ENCODE measurements at regions not wholly inside any gene's neighbourhood (a gene's known extent, or its start where the extent isn't known, plus 50 kb on each side); places are given as distances from the start of the nearest gene placed in this dataset.

DNA sequence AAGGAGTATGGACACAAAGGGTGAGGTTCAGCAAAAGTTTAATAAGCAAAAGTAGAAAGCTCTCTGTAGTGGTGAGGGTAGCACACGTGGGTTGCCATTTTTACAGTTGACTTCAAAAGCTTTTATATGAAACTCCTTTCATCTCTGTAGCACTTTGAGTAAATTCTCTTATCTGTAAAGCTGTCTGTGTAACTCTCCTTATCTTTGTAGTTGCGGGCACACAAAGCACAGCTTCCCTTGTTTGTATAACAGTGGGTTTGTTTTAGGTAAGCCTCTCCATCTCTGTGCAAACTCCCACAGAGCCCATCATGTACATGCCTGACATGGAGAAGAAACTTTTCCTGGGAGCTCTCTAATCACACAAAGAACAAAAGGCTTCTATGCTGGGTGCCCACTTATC lies 325.9 kb upstream of the PABPC5 start (continued):
- TF ChIP-seq, protein P1, sequence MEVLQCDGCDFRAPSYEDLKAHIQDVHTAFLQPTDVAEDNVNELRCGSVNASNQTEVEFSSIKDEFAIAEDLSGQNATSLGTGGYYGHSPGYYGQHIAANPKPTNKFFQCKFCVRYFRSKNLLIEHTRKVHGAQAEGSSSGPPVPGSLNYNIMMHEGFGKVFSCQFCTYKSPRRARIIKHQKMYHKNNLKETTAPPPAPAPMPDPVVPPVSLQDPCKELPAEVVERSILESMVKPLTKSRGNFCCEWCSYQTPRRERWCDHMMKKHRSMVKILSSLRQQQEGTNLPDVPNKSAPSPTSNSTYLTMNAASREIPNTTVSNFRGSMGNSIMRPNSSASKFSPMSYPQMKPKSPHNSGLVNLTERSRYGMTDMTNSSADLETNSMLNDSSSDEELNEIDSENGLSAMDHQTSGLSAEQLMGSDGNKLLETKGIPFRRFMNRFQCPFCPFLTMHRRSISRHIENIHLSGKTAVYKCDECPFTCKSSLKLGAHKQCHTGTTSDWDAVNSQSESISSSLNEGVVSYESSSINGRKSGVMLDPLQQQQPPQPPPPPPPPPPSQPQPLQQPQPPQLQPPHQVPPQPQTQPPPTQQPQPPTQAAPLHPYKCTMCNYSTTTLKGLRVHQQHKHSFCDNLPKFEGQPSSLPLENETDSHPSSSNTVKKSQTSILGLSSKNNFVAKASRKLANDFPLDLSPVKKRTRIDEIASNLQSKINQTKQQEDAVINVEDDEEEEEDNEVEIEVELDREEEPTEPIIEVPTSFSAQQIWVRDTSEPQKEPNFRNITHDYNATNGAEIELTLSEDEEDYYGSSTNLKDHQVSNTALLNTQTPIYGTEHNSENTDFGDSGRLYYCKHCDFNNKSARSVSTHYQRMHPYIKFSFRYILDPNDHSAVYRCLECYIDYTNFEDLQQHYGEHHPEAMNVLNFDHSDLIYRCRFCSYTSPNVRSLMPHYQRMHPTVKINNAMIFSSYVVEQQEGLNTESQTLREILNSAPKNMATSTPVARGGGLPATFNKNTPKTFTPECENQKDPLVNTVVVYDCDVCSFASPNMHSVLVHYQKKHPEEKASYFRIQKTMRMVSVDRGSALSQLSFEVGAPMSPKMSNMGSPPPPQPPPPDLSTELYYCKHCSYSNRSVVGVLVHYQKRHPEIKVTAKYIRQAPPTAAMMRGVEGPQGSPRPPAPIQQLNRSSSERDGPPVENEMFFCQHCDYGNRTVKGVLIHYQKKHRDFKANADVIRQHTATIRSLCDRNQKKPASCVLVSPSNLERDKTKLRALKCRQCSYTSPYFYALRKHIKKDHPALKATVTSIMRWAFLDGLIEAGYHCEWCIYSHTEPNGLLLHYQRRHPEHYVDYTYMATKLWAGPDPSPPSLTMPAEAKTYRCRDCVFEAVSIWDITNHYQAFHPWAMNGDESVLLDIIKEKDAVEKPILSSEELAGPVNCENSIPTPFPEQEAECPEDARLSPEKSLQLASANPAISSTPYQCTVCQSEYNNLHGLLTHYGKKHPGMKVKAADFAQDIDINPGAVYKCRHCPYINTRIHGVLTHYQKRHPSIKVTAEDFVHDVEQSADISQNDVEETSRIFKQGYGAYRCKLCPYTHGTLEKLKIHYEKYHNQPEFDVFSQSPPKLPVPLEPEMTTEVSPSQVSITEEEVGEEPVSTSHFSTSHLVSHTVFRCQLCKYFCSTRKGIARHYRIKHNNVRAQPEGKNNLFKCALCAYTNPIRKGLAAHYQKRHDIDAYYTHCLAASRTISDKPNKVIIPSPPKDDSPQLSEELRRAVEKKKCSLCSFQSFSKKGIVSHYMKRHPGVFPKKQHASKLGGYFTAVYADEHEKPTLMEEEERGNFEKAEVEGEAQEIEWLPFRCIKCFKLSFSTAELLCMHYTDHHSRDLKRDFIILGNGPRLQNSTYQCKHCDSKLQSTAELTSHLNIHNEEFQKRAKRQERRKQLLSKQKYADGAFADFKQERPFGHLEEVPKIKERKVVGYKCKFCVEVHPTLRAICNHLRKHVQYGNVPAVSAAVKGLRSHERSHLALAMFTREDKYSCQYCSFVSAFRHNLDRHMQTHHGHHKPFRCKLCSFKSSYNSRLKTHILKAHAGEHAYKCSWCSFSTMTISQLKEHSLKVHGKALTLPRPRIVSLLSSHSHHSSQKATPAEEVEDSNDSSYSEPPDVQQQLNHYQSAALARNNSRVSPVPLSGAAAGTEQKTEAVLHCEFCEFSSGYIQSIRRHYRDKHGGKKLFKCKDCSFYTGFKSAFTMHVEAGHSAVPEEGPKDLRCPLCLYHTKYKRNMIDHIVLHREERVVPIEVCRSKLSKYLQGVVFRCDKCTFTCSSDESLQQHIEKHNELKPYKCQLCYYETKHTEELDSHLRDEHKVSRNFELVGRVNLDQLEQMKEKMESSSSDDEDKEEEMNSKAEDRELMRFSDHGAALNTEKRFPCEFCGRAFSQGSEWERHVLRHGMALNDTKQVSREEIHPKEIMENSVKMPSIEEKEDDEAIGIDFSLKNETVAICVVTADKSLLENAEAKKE (CRISPR knock-in tag; IDR thresholded peaks at IDR 0.05): no peak
- TF ChIP-seq STAT1 (IDR thresholded peaks at IDR 0.05; ENCODE audit: unreplicated experiment) (no peak), EZH2 (IDR thresholded peaks at IDR 0.05; ENCODE audit: low read depth, unreplicated experiment) (no peak), ZNF114 (CRISPR knock-in tag; IDR thresholded peaks at IDR 0.05) (no peak), EZH2phosphoT487 (IDR thresholded peaks at IDR 0.05; ENCODE audit: unreplicated experiment) (no peak), JUNB (IDR thresholded peaks at IDR 0.05; ENCODE audit: unreplicated experiment) (no peak), CREB1 (CRISPR knock-in tag; IDR thresholded peaks at IDR 0.05; ENCODE audit: low read depth) (no peak)
- TF ChIP-seq, protein P2, sequence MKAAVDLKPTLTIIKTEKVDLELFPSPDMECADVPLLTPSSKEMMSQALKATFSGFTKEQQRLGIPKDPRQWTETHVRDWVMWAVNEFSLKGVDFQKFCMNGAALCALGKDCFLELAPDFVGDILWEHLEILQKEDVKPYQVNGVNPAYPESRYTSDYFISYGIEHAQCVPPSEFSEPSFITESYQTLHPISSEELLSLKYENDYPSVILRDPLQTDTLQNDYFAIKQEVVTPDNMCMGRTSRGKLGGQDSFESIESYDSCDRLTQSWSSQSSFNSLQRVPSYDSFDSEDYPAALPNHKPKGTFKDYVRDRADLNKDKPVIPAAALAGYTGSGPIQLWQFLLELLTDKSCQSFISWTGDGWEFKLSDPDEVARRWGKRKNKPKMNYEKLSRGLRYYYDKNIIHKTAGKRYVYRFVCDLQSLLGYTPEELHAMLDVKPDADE (IDR thresholded peaks at IDR 0.05): no peak
- TF ChIP-seq, protein P3, sequence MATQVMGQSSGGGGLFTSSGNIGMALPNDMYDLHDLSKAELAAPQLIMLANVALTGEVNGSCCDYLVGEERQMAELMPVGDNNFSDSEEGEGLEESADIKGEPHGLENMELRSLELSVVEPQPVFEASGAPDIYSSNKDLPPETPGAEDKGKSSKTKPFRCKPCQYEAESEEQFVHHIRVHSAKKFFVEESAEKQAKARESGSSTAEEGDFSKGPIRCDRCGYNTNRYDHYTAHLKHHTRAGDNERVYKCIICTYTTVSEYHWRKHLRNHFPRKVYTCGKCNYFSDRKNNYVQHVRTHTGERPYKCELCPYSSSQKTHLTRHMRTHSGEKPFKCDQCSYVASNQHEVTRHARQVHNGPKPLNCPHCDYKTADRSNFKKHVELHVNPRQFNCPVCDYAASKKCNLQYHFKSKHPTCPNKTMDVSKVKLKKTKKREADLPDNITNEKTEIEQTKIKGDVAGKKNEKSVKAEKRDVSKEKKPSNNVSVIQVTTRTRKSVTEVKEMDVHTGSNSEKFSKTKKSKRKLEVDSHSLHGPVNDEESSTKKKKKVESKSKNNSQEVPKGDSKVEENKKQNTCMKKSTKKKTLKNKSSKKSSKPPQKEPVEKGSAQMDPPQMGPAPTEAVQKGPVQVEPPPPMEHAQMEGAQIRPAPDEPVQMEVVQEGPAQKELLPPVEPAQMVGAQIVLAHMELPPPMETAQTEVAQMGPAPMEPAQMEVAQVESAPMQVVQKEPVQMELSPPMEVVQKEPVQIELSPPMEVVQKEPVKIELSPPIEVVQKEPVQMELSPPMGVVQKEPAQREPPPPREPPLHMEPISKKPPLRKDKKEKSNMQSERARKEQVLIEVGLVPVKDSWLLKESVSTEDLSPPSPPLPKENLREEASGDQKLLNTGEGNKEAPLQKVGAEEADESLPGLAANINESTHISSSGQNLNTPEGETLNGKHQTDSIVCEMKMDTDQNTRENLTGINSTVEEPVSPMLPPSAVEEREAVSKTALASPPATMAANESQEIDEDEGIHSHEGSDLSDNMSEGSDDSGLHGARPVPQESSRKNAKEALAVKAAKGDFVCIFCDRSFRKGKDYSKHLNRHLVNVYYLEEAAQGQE (IDR thresholded peaks at IDR 0.05; ENCODE audit: unreplicated experiment): no peak

Measured in GM23338 (cell line).